ENCODE measurements at regions not wholly inside any gene's neighbourhood (a gene's known extent, or its start where the extent isn't known, plus 50 kb on each side); places are given as distances from the start of the nearest gene placed in this dataset.

DNA sequence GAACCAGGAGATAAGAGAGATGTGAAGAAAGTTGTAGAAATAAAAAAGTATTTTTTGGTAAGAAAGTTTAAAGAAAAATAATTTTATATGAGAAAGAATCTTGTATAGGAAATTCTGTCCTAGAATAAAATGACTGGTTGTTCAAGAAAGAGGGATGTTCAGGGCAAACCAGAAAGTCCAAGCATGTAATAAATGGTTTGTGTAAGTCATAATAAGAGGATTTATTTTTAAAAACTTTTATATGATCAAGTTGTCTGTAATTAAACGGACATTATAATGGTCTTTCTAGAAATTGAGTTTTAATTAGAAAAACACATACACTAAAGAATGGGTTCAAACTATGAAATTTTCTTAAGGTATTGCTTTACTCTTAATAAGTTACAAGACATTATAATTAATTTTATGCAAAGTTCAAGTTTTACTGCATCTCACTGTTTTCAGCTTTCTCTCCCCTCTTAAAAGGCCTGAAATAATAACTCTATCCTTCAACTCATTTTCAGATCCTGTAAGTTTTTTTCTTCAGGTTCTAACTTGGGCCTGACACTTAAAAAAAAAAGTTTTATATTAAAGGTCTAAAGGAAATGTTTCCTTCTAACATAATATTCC is 56.1 kb upstream of the ZNF300 start:
- CTCF ChIA-PET (ENCODE audit: partially characterized antibody) = no interaction called here
- H4K20me1 ChIP-seq (replicated peaks in 1 of 2; ENCODE audit: control insufficient read depth in 1 of 2, insufficient read depth in 2 of 2, low read length in 2 of 2) = no peaks in the 10 kb centered on the region
- no peak overlapping the region for H3K4me3 ChIP-seq (ENCODE audit: extremely low read depth in 1 of 4, insufficient read depth in 2 of 4, low read depth in 3 of 4, low read length in 4 of 4)
- H4K91ac ChIP-seq (replicated peaks; ENCODE audit: insufficient read length, low read length) = no peak overlapping the region
- no peak overlapping the region for H2AK5ac ChIP-seq (ENCODE audit: low read depth, low read length)
- H3K9me3 ChIP-seq (ENCODE audit: insufficient read depth in 2 of 2, low read depth in 1 of 2, low read length in 1 of 2) = peaks cover 44 to 52% of the 10 kb centered on the region in 2 experiments
- no peaks in the 10 kb centered on the region for H3K27me3 ChIP-seq (replicated peaks in 1 of 4; ENCODE audit: control insufficient read depth in 3 of 4, extremely low read depth in 1 of 4, insufficient read depth in 3 of 4, low read length in 3 of 4)
- H3K23me2 ChIP-seq (ENCODE audit: low read depth, low read length) = no peaks in the 10 kb centered on the region
- no peak overlapping the region for H3K23ac ChIP-seq (ENCODE audit: insufficient read length)
- no peak overlapping the region for H3K18ac ChIP-seq (ENCODE audit: extremely low read depth, low read length)
- no peak overlapping the region for H2BK120ac ChIP-seq (replicated peaks; ENCODE audit: low read depth, low read length)
- no peak overlapping the region for H3K56ac ChIP-seq (replicated peaks; ENCODE audit: insufficient read length, low read depth, low read length)
- H2AFZ ChIP-seq (ENCODE audit: low read length) = no peak overlapping the region
- H3K79me1 ChIP-seq (ENCODE audit: low read depth, low read length) = no peaks in the 10 kb centered on the region
- no peak overlapping the region for H3K4me2 ChIP-seq (ENCODE audit: insufficient read depth in 1 of 2, low read depth in 2 of 2, low read length in 2 of 2)
- no peak overlapping the region for H3K9ac ChIP-seq (replicated peaks in 1 of 4; ENCODE audit: extremely low read depth in 1 of 4, low read depth in 3 of 4, low read length in 3 of 4)
- H3K27ac ChIP-seq (ENCODE audit: low read depth, low read length) = no peak overlapping the region
- no peak overlapping the region for H2BK20ac ChIP-seq (ENCODE audit: low read length)
- no peak overlapping the region for H2BK12ac ChIP-seq (ENCODE audit: low read depth, low read length)
- no peak for FAIRE-seq
- H2BK15ac ChIP-seq (ENCODE audit: low read length) = no peak overlapping the region
- no peaks in the 10 kb centered on the region for H3K79me2 ChIP-seq (ENCODE audit: control insufficient read depth in 1 of 2, insufficient read depth in 2 of 2, low read length in 2 of 2)
- no peak overlapping the region for H4K8ac ChIP-seq (ENCODE audit: extremely low read depth, insufficient read depth, low read length)
- no peak overlapping the region for H2BK5ac ChIP-seq (ENCODE audit: low read depth, low read length)
- POLR2A ChIA-PET (ENCODE audit: partially characterized antibody) = no interaction called here
- H4K5ac ChIP-seq (ENCODE audit: insufficient read length, low read depth, low read length) = no peak overlapping the region
- 68% methylated on average over 1 of the region's 1 CpG; no CpG with 5 or more reads in 1 of the 2 experiments for WGBS, 2 experiments (ENCODE audit: extremely low coverage in 1 of 2, insufficient coverage in 1 of 2, insufficient read length in 1 of 2, insufficient replicate concordance in 2 of 2, low coverage in 1 of 2, low lambda C conversion rate in 2 of 2, missing lambda C conversion rate in 1 of 2)
- no peaks in the 10 kb centered on the region for H3K4me1 ChIP-seq (replicated peaks in 1 of 4; ENCODE audit: control insufficient read depth in 3 of 4, insufficient read depth in 4 of 4, low read length in 3 of 4)
- no peaks in the 10 kb centered on the region for H3K36me3 ChIP-seq (ENCODE audit: control insufficient read depth in 2 of 4, insufficient read depth in 4 of 4, low read length in 3 of 4)
- no peak for DNase-seq (ENCODE audit: low read depth in 1 of 2, low spot score in 2 of 2)
- no peak overlapping the region for H3K4ac ChIP-seq (replicated peaks; ENCODE audit: insufficient read length, low read depth, low read length)
- H3K14ac ChIP-seq (ENCODE audit: insufficient read length) = no peak overlapping the region
- TF ChIP-seq TAF1 (IDR thresholded peaks at IDR 0.05; ENCODE audit: low read depth, low read length) = no peak
- TF ChIP-seq, protein P1, sequence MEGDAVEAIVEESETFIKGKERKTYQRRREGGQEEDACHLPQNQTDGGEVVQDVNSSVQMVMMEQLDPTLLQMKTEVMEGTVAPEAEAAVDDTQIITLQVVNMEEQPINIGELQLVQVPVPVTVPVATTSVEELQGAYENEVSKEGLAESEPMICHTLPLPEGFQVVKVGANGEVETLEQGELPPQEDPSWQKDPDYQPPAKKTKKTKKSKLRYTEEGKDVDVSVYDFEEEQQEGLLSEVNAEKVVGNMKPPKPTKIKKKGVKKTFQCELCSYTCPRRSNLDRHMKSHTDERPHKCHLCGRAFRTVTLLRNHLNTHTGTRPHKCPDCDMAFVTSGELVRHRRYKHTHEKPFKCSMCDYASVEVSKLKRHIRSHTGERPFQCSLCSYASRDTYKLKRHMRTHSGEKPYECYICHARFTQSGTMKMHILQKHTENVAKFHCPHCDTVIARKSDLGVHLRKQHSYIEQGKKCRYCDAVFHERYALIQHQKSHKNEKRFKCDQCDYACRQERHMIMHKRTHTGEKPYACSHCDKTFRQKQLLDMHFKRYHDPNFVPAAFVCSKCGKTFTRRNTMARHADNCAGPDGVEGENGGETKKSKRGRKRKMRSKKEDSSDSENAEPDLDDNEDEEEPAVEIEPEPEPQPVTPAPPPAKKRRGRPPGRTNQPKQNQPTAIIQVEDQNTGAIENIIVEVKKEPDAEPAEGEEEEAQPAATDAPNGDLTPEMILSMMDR (IDR thresholded peaks at IDR 0.05; ENCODE audit: control extremely low read depth in 1 of 3, insufficient read depth in 1 of 3, low read depth in 1 of 3, low read length in 3 of 3) = no peak
- no peak for TF ChIP-seq KDM1A (IDR thresholded peaks at IDR 0.05; ENCODE audit: borderline replicate concordance, low read length)
- no peak for TF ChIP-seq SRF (IDR thresholded peaks at IDR 0.05; ENCODE audit: low read depth, low read length)
- TF ChIP-seq GABPA (IDR thresholded peaks at IDR 0.05; ENCODE audit: borderline replicate concordance, insufficient read depth, low read length) = no peak
- no peak for TF ChIP-seq SIRT6 (IDR thresholded peaks at IDR 0.05; ENCODE audit: low read length)
- TF ChIP-seq, protein P2, sequence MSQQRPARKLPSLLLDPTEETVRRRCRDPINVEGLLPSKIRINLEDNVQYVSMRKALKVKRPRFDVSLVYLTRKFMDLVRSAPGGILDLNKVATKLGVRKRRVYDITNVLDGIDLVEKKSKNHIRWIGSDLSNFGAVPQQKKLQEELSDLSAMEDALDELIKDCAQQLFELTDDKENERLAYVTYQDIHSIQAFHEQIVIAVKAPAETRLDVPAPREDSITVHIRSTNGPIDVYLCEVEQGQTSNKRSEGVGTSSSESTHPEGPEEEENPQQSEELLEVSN (IDR thresholded peaks at IDR 0.05) = no peak
- TF ChIP-seq RNF2 (IDR thresholded peaks at IDR 0.05; ENCODE audit: borderline replicate concordance, low read depth, low read length, missing control alignments, poor library complexity, severe bottlenecking) = no peak
- no peak for TF ChIP-seq RXRA (IDR thresholded peaks at IDR 0.05; ENCODE audit: insufficient read depth, low read depth, low read length)
- TF ChIP-seq EGR1 (IDR thresholded peaks at IDR 0.05; ENCODE audit: borderline replicate concordance, low read depth, low read length) = no peak

Data from H1 (cell line).